HCT116 (cell line): ENCODE measurements at regions not wholly inside any gene's neighbourhood (a gene's known extent, or its start where the extent isn't known, plus 50 kb on each side); places are given as distances from the start of the nearest gene placed in this dataset.

Experiments used
- CBX3 ChIP-seq: IDR thresholded peaks from 2 replicates; pipeline ENCODE4 v1.6.1; 2012; ENCODE audit warnings: low read depth
- POLR2A ChIP-seq: IDR thresholded peaks from 2 replicates; pipeline ENCODE4 v1.7.0; 2011; ENCODE audit warnings: borderline replicate concordance; ENCODE audit not compliant: insufficient read depth, insufficient read length; ENCODE audit errors: extremely low read depth
- POLR2AphosphoS5 ChIP-seq: IDR thresholded peaks from 2 replicates; pipeline ENCODE4 v1.6.1; 2011; ENCODE audit warnings: mild to moderate bottlenecking, low read depth, low read length, moderate library complexity
- SIN3A ChIP-seq: IDR thresholded peaks from 2 replicates; pipeline ENCODE4 v1.6.1; 2012; ENCODE audit warnings: low read depth
- TCF7L2 ChIP-seq: IDR thresholded peaks from 2 replicates; pipeline ENCODE4 v1.7.0; 2011; ENCODE audit warnings: borderline replicate concordance, inconsistent platforms; ENCODE audit not compliant: insufficient read depth, insufficient read length; ENCODE audit errors: extremely low read depth
- TF ChIP-seq, protein P1 (sequence below): IDR thresholded peaks from 2 replicates; pipeline ENCODE4 v1.6.1; 2012
- TF ChIP-seq, protein P2 (sequence below), 3 experiments: fragments of 200-600 bp in 1 of 3; sonication (generic) in 1 of 3; IDR thresholded peaks in 2 of 3; conservative IDR thresholded peaks in 1 of 3; 2 replicates each; pipeline ENCODE4 v1.5.1; 2012 to 2017; ENCODE audit warnings: low read depth in 2 of 3, low read length in 2 of 3, antibody characterized with exemption in 1 of 3, borderline replicate concordance in 1 of 3, control low read depth in 1 of 3, mild to moderate bottlenecking in 1 of 3, mixed read lengths in 1 of 3, mixed run types in 1 of 3, moderate library complexity in 1 of 3; ENCODE audit not compliant: insufficient read depth in 1 of 3

DNA sequence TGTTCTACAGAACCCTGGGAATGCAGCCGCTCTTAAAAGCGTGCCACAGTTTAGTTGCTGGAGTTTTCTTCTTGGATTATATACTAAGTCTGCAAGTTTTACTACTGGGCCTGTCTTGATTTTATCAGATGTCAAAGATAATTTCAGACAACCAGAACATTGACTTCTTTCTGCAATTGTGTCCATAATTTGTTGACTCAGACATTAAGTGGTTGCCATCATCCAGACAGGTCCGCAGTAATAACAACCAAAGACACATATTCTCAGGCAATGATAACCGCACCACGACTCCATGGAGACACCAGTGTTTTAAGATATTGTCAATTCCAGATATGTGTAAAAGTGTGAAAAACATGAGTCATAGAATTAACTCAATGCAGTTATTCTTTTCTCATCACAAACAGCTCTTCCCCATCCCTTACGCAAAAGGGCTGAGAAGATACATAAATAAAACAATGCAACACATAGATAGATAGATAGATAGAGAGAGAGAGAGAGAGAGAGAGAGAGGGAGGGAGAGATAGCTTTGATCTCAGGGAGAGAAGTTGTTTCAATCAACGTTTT lies 90.4 kb upstream of the FMN2 start:
- TF ChIP-seq, protein P1, sequence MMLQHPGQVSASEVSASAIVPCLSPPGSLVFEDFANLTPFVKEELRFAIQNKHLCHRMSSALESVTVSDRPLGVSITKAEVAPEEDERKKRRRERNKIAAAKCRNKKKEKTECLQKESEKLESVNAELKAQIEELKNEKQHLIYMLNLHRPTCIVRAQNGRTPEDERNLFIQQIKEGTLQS, result no peak
- TF ChIP-seq POLR2A (no peak), SIN3A (no peak), CBX3 (no peak), TCF7L2 (no peak), POLR2AphosphoS5 (no peak)
- TF ChIP-seq, protein P2, sequence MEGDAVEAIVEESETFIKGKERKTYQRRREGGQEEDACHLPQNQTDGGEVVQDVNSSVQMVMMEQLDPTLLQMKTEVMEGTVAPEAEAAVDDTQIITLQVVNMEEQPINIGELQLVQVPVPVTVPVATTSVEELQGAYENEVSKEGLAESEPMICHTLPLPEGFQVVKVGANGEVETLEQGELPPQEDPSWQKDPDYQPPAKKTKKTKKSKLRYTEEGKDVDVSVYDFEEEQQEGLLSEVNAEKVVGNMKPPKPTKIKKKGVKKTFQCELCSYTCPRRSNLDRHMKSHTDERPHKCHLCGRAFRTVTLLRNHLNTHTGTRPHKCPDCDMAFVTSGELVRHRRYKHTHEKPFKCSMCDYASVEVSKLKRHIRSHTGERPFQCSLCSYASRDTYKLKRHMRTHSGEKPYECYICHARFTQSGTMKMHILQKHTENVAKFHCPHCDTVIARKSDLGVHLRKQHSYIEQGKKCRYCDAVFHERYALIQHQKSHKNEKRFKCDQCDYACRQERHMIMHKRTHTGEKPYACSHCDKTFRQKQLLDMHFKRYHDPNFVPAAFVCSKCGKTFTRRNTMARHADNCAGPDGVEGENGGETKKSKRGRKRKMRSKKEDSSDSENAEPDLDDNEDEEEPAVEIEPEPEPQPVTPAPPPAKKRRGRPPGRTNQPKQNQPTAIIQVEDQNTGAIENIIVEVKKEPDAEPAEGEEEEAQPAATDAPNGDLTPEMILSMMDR (IDR thresholded peaks at IDR 0.05 in 2 of 3, conservative IDR thresholded peaks at IDR 0.05 in 1 of 3; ENCODE audit: borderline replicate concordance in 1 of 3, insufficient read depth in 1 of 3, low read depth in 2 of 3, low read length in 2 of 3), result no peak
